Loucy (cell line): ENCODE measurements at regions not wholly inside any gene's neighbourhood (a gene's known extent, or its start where the extent isn't known, plus 50 kb on each side); places are given as distances from the start of the nearest gene placed in this dataset.

Experiments used
- H2AFZ ChIP-seq: fragments of 200-600 bp; sonication (generic); 2 replicates; pipeline ENCODE4 v1.6.0; 2016; ENCODE audit warnings: antibody characterized with exemption, mild to moderate bottlenecking, low read length, moderate library complexity
- H3F3A ChIP-seq: fragments of 200-600 bp; 2 replicates; pipeline ENCODE4 v1.6.0; 2016; ENCODE audit warnings: antibody characterized with exemption, low read depth, mild to moderate bottlenecking
- H3K27me3 ChIP-seq: fragments of 200-600 bp; sonication (generic); 2 replicates; pipeline ENCODE4 v1.6.1; 2014; ENCODE audit warnings: low read length, mild to moderate bottlenecking; ENCODE audit not compliant: insufficient read depth, poor library complexity, severe bottlenecking
- H3K36me3 ChIP-seq: fragments of 200-600 bp; sonication (generic); 2 replicates; pipeline ENCODE4 v1.6.1; 2016; ENCODE audit warnings: low read length; ENCODE audit not compliant: insufficient read depth
- H3K4me1 ChIP-seq: fragments of 200-600 bp; sonication (generic); 2 replicates; pipeline ENCODE4 v1.5.1; 2014; ENCODE audit warnings: low read length, mild to moderate bottlenecking; ENCODE audit not compliant: insufficient read depth, poor library complexity, severe bottlenecking
- H3K4me2 ChIP-seq: fragments of 200-600 bp; sonication (generic); 2 replicates; pipeline ENCODE4 v1.6.0; 2014; ENCODE audit warnings: antibody characterized with exemption, low read length, low read depth, mild to moderate bottlenecking; ENCODE audit not compliant: poor library complexity, severe bottlenecking
- H3K4me3 ChIP-seq: fragments of 200-600 bp; sonication (generic); 2 replicates; pipeline ENCODE4 v1.5.1; 2014; ENCODE audit warnings: low read length, mild to moderate bottlenecking, mixed read lengths; ENCODE audit not compliant: poor library complexity, severe bottlenecking
- H3K79me2 ChIP-seq: fragments of 200-600 bp; sonication (generic); 2 replicates; pipeline ENCODE4 v1.6.1; 2014; ENCODE audit warnings: low read length; ENCODE audit not compliant: insufficient read depth
- H3K9ac ChIP-seq: fragments of 200-600 bp; sonication (generic); 2 replicates; pipeline ENCODE4 v1.6.0; 2014; ENCODE audit warnings: mild to moderate bottlenecking, low read depth, low read length, moderate library complexity; ENCODE audit not compliant: poor library complexity, severe bottlenecking
- H3K9me2 ChIP-seq: fragments of 200-600 bp; sonication (generic); replicated peaks from 2 replicates; pipeline ENCODE4 v1.6.1; 2016; ENCODE audit warnings: low read depth, low read length, mixed read lengths
- H3K9me3 ChIP-seq: fragments of 200-600 bp; sonication (generic); 2 replicates; pipeline ENCODE4 v1.6.1; 2014; ENCODE audit warnings: mild to moderate bottlenecking, antibody characterized with exemption, low read length, low read depth; ENCODE audit not compliant: insufficient read depth
- H4K20me1 ChIP-seq: fragments of 200-600 bp; sonication (generic); 2 replicates; pipeline ENCODE4 v1.6.0; 2014; ENCODE audit warnings: antibody characterized with exemption, low read length, mild to moderate bottlenecking; ENCODE audit not compliant: insufficient read depth, poor library complexity, severe bottlenecking
- EZH2phosphoT487 ChIP-seq: fragments of 200-600 bp; IDR thresholded peaks from 2 replicates; pipeline ENCODE4 v1.6.1; 2018; ENCODE audit warnings: antibody characterized with exemption, mild to moderate bottlenecking, moderate library complexity, borderline replicate concordance
- TF ChIP-seq, protein P1 (sequence below): fragments of 200-600 bp; sonication (generic); conservative IDR thresholded peaks from 2 replicates; pipeline ENCODE4 v1.5.1; 2014; ENCODE audit warnings: mild to moderate bottlenecking, antibody characterized with exemption, low read length

GRCh38 chr5:8851101-8851500, 694.8 kb downstream of the SEMA5A start:
- no peak overlapping the region for H2AFZ ChIP-seq
- no peaks in the 10 kb centered on the region for H3K27me3 ChIP-seq
- TF ChIP-seq EZH2phosphoT487, result no peak
- TF ChIP-seq, protein P1, sequence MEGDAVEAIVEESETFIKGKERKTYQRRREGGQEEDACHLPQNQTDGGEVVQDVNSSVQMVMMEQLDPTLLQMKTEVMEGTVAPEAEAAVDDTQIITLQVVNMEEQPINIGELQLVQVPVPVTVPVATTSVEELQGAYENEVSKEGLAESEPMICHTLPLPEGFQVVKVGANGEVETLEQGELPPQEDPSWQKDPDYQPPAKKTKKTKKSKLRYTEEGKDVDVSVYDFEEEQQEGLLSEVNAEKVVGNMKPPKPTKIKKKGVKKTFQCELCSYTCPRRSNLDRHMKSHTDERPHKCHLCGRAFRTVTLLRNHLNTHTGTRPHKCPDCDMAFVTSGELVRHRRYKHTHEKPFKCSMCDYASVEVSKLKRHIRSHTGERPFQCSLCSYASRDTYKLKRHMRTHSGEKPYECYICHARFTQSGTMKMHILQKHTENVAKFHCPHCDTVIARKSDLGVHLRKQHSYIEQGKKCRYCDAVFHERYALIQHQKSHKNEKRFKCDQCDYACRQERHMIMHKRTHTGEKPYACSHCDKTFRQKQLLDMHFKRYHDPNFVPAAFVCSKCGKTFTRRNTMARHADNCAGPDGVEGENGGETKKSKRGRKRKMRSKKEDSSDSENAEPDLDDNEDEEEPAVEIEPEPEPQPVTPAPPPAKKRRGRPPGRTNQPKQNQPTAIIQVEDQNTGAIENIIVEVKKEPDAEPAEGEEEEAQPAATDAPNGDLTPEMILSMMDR, result no peak
- H4K20me1 ChIP-seq, result no peaks in the 10 kb centered on the region
- no peak overlapping the region for H3K4me2 ChIP-seq
- no peak overlapping the region for H3K4me3 ChIP-seq
- no peaks in the 10 kb centered on the region for H3K79me2 ChIP-seq
- H3K4me1 ChIP-seq, result no peaks in the 10 kb centered on the region
- H3K9me3 ChIP-seq, result no peaks in the 10 kb centered on the region
- H3K9me2 ChIP-seq, result no peaks in the 10 kb centered on the region
- no peaks in the 10 kb centered on the region for H3K36me3 ChIP-seq
- H3F3A ChIP-seq, result no peaks in the 10 kb centered on the region
- H3K9ac ChIP-seq, result no peak overlapping the region

DNA sequence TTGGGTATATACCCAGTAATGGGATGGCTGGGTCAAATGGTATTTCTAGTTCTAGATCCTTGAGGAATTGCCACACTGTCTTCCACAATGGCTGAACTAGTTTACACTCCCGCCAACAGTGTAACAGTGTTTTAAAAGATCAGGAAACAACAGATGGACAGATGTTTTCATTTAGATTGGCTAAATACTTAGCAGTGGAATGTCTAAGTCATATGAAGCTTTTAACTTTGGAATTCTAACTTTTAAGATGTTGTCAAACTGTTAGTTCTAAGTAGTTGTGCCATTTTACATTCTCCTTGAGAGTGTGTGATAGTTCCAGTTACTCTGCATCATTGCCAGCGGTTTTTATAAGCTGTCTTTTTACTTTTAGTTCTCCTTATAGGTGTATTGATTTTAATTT, 688.8 kb downstream of the SEMA5A start:
- Histone ChIP-seq H3K9me3 (no peaks in the 10 kb centered on the region), H3K79me2 (no peaks in the 10 kb centered on the region), H3K27me3 (no peaks in the 10 kb centered on the region), H3K9me2 (no peaks in the 10 kb centered on the region), H3K4me2 (no peak overlapping the region), H3K9ac (no peak overlapping the region), H4K20me1 (no peaks in the 10 kb centered on the region), H3K4me1 (no peaks in the 10 kb centered on the region), H3K4me3 (no peak overlapping the region), H2AFZ (no peak overlapping the region), H3F3A (no peaks in the 10 kb centered on the region), H3K36me3 (no peaks in the 10 kb centered on the region)
- TF ChIP-seq, protein P1, result no peak
- TF ChIP-seq EZH2phosphoT487, result no peak

DNA sequence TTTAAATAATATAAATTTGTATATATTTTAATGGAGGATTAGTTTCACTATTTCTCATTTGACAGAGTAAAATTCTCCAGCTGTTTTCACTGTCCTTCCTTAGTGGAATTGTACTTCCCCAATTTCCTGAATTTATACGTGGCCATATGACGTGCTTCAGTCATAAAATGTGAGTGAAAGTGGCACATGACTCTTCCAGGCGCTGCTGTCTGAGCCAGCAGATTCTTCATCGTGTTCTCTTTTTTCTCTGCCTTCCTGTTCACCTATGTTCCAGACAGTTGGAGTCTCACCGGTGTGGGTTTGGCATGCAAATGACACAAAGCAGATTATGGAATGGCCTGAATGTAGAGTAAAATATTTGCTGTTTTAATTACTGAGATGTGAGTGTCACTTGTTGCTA, 684.1 kb downstream of the SEMA5A start:
- Histone ChIP-seq H3K27me3 (no peaks in the 10 kb centered on the region), H3K9me2 (no peaks in the 10 kb centered on the region), H4K20me1 (no peaks in the 10 kb centered on the region), H3K9me3 (no peaks in the 10 kb centered on the region), H3K36me3 (no peaks in the 10 kb centered on the region), H3F3A (no peaks in the 10 kb centered on the region), H3K4me2 (no peak overlapping the region), H2AFZ (no peak overlapping the region), H3K79me2 (no peaks in the 10 kb centered on the region), H3K4me3 (no peak overlapping the region), H3K4me1 (no peaks in the 10 kb centered on the region), H3K9ac (no peak overlapping the region)
- TF ChIP-seq EZH2phosphoT487, result no peak
- TF ChIP-seq, protein P1, result no peak
